Ishikawa (cell line): ENCODE measurements at regions not wholly inside any gene's neighbourhood (a gene's known extent, or its start where the extent isn't known, plus 50 kb on each side); places are given as distances from the start of the nearest gene placed in this dataset.

Source experiments
- CEBPB ChIP-seq: IDR thresholded peaks from 2 replicates; pipeline ENCODE4 v1.6.1; 2012
- CREB1 ChIP-seq: IDR thresholded peaks from 2 replicates; pipeline ENCODE4 v1.6.1; 2012; ENCODE audit warnings: low read depth
- EGR1 ChIP-seq: IDR thresholded peaks from 2 replicates; pipeline ENCODE4 v1.6.1; 2012
- EP300 ChIP-seq: IDR thresholded peaks from 2 replicates; pipeline ENCODE4 v1.6.1; 2012; ENCODE audit warnings: borderline replicate concordance
- FOXM1 ChIP-seq: IDR thresholded peaks from 2 replicates; pipeline ENCODE4 v1.6.1; 2012; ENCODE audit warnings: low read depth, borderline replicate concordance
- MAX ChIP-seq: IDR thresholded peaks from 2 replicates; pipeline ENCODE4 v1.6.1; 2012
- NFIC ChIP-seq: IDR thresholded peaks from 2 replicates; pipeline ENCODE4 v1.6.1; 2012
- RAD21 ChIP-seq: IDR thresholded peaks from 2 replicates; pipeline ENCODE4 v1.6.1; 2012; ENCODE audit warnings: low read depth
- REST ChIP-seq: IDR thresholded peaks from 2 replicates; pipeline ENCODE4 v1.6.1; 2012; ENCODE audit warnings: low read depth, mild to moderate bottlenecking
- TAF1 ChIP-seq: IDR thresholded peaks from 2 replicates; pipeline ENCODE4 v1.6.1; 2012; ENCODE audit warnings: low read depth, mild to moderate bottlenecking
- TCF12 ChIP-seq: IDR thresholded peaks from 2 replicates; pipeline ENCODE4 v1.6.1; 2012; ENCODE audit warnings: low read depth
- TEAD4 ChIP-seq: IDR thresholded peaks from 2 replicates; pipeline ENCODE4 v1.6.1; 2012
- USF1 ChIP-seq: IDR thresholded peaks from 2 replicates; pipeline ENCODE4 v1.6.1; 2012
- YY1 ChIP-seq: IDR thresholded peaks from 2 replicates; pipeline ENCODE4 v1.6.1; 2012; ENCODE audit warnings: low read depth
- ZBTB7A ChIP-seq: IDR thresholded peaks from 2 replicates; pipeline ENCODE4 v1.6.1; 2012; ENCODE audit warnings: low read depth

GRCh38 chr4:114281164-114281960 lies 301.9 kb upstream of the ARSJ start:
- peak; percentile 41; the same call in 1 of the 2 replicates for TF ChIP-seq EP300
- peak; percentile 23; the same call in 1 of the 2 replicates for TF ChIP-seq TEAD4
- no peak for TF ChIP-seq YY1
- TF ChIP-seq ZBTB7A = no peak
- peak; percentile 26; the same call in 1 of the 2 replicates for TF ChIP-seq FOXM1

- TF ChIP-seq REST = no peak
- no peak for TF ChIP-seq TAF1
- TF ChIP-seq FOXM1 = no peak
- no peak for TF ChIP-seq ZBTB7A
- TF ChIP-seq RAD21 = no peak
- no peak for TF ChIP-seq EGR1
- no peak for TF ChIP-seq EP300
- TF ChIP-seq YY1 = no peak
- TF ChIP-seq TCF12 = no peak
- TF ChIP-seq NFIC = no peak
Observed at GRCh38 chr4:114282937-114283336, 303.5 kb upstream of the ARSJ start.

- TF ChIP-seq CEBPB (no peak), TEAD4 (no peak), EGR1 (no peak), MAX (no peak), TCF12 (no peak), REST (no peak), NFIC (no peak), YY1 (no peak)
Observed at GRCh38 chr4:114284629-114285028, 305.2 kb upstream of the ARSJ start.

- TF ChIP-seq NFIC (no peak), EGR1 (no peak), TEAD4 (no peak), MAX (no peak), RAD21 (no peak), ZBTB7A (no peak), CREB1 (no peak), YY1 (no peak), TCF12 (no peak)
Observed at GRCh38 chr4:114286262-114286810, 306.9 kb upstream of the ARSJ start.

- TF ChIP-seq RAD21 (no peak), TAF1 (no peak), CEBPB (no peak), MAX (no peak), YY1 (no peak), ZBTB7A (no peak), TEAD4 (no peak), EGR1 (no peak), NFIC (no peak), EP300 (no peak), REST (no peak), CREB1 (no peak), FOXM1 (no peak), TCF12 (no peak), USF1 (no peak)
Observed at GRCh38 chr4:114287079-114287696, 307.7 kb upstream of the ARSJ start.
